ENCODE measurements at regions not wholly inside any gene's neighbourhood (a gene's known extent, or its start where the extent isn't known, plus 50 kb on each side); places are given as distances from the start of the nearest gene placed in this dataset.
"Not testable (repeated sequence)": the region's sequence is repeated elsewhere in the genome, so short reads cannot be mapped to it uniquely, and the experiment has no call there.

- Mint-ChIP-seq H3K9me3 (peaks cover 12% of the 10 kb centered on the region), H3K36me3 (peaks cover 6% of the 10 kb centered on the region), H3K4me1 (ENCODE audit: low read depth in 2 of 2) (no peaks in the 10 kb centered on the region), H3K4me3 (no peak overlapping the region), H3K27me3 (no peaks in the 10 kb centered on the region), H3K27ac (no peak overlapping the region)
- ATAC-seq (no peak), DNase-seq (ENCODE audit: low spot score) (no peak)
Measured at GRCh38 chr3:78090382-78090781, 1050.5 kb downstream of the ROBO2 start.

GRCh38 chr3:78091478-78092119, 1051.7 kb downstream of the ROBO2 start:
- Mint-ChIP-seq H3K27me3 (no peaks in the 10 kb centered on the region), H3K9me3 (peaks cover 16% of the 10 kb centered on the region), H3K4me1 (ENCODE audit: low read depth in 2 of 2) (no peaks in the 10 kb centered on the region), H3K36me3 (peaks cover 6% of the 10 kb centered on the region), H3K4me3 (no peak overlapping the region), H3K27ac (no peak overlapping the region)
- DNase-seq (ENCODE audit: low spot score) (no peak), ATAC-seq (no peak)

- H3K27me3 Mint-ChIP-seq; H3K4me1 Mint-ChIP-seq (ENCODE audit: low read depth in 2 of 2); ATAC-seq; H3K36me3 Mint-ChIP-seq; H3K4me3 Mint-ChIP-seq; DNase-seq (ENCODE audit: low spot score); H3K27ac Mint-ChIP-seq: not testable (repeated sequence)
- peaks cover 18% of the 10 kb centered on the region for H3K9me3 Mint-ChIP-seq
Measured at GRCh38 chr3:78092574-78092973, 1052.7 kb downstream of the ROBO2 start.

GRCh38 chr3:78096488-78097255, 1056.8 kb downstream of the ROBO2 start:
- Mint-ChIP-seq H3K4me3 (no peak overlapping the region), H3K4me1 (ENCODE audit: low read depth in 2 of 2) (no peaks in the 10 kb centered on the region), H3K36me3 (peaks cover 6% of the 10 kb centered on the region), H3K27me3 (no peaks in the 10 kb centered on the region), H3K27ac (no peak overlapping the region), H3K9me3 (peaks cover 22% of the 10 kb centered on the region)
- ATAC-seq: no peak
- no peak for DNase-seq (ENCODE audit: low spot score)

GRCh38 chr3:78098367-78098766, 1058.5 kb downstream of the ROBO2 start:
- Mint-ChIP-seq H3K27ac (no peak overlapping the region), H3K4me1 (ENCODE audit: low read depth in 2 of 2) (no peaks in the 10 kb centered on the region), H3K9me3 (peaks cover 16% of the 10 kb centered on the region), H3K36me3 (no peaks in the 10 kb centered on the region), H3K27me3 (no peaks in the 10 kb centered on the region), H3K4me3 (no peak overlapping the region)
- ATAC-seq (no peak), DNase-seq (ENCODE audit: low spot score) (no peak)

- Mint-ChIP-seq H3K9me3 (peaks cover 9% of the 10 kb centered on the region), H3K36me3 (no peaks in the 10 kb centered on the region), H3K4me3 (no peak overlapping the region), H3K4me1 (ENCODE audit: low read depth in 2 of 2) (no peaks in the 10 kb centered on the region), H3K27ac (no peak overlapping the region), H3K27me3 (no peaks in the 10 kb centered on the region)
- no peak for ATAC-seq
- DNase-seq (ENCODE audit: low spot score): no peak
Measured at GRCh38 chr3:78101384-78101783, 1061.5 kb downstream of the ROBO2 start.

GRCh38 chr3:78108269-78108961, 1068.5 kb downstream of the ROBO2 start:
- H3K4me1 Mint-ChIP-seq (ENCODE audit: low read depth in 2 of 2): not testable (repeated sequence)

GRCh38 chr3:78112291-78113010, 1072.6 kb downstream of the ROBO2 start:
- Mint-ChIP-seq H3K36me3 (no peaks in the 10 kb centered on the region), H3K4me3 (no peak overlapping the region), H3K27me3 (no peaks in the 10 kb centered on the region), H3K9me3 (peaks cover 6% of the 10 kb centered on the region), H3K4me1 (ENCODE audit: low read depth in 2 of 2) (no peaks in the 10 kb centered on the region), H3K27ac (no peak overlapping the region)
- no peak for DNase-seq (ENCODE audit: low spot score)
- ATAC-seq: no peak

More at GRCh38 chr3:78108269-78108961, 1068.5 kb downstream of the ROBO2 start:
- H3K9me3 Mint-ChIP-seq; H3K4me3 Mint-ChIP-seq; H3K27ac Mint-ChIP-seq; DNase-seq (ENCODE audit: low spot score); ATAC-seq; H3K27me3 Mint-ChIP-seq; H3K36me3 Mint-ChIP-seq: not testable (repeated sequence)

- Mint-ChIP-seq H3K27ac (no peak overlapping the region), H3K27me3 (no peaks in the 10 kb centered on the region), H3K36me3 (no peaks in the 10 kb centered on the region), H3K4me1 (ENCODE audit: low read depth in 2 of 2) (no peaks in the 10 kb centered on the region), H3K9me3 (peaks cover 6% of the 10 kb centered on the region), H3K4me3 (no peak overlapping the region)
- no peak for ATAC-seq
- no peak for DNase-seq (ENCODE audit: low spot score)
Measured at GRCh38 chr3:78115983-78116382, 1076.1 kb downstream of the ROBO2 start.

GRCh38 chr3:78116874-78117273, 1077.0 kb downstream of the ROBO2 start:
- Mint-ChIP-seq H3K4me3 (no peak overlapping the region), H3K9me3 (peaks cover 6% of the 10 kb centered on the region), H3K27ac (no peak overlapping the region), H3K4me1 (ENCODE audit: low read depth in 2 of 2) (no peaks in the 10 kb centered on the region), H3K36me3 (no peaks in the 10 kb centered on the region), H3K27me3 (no peaks in the 10 kb centered on the region)
- DNase-seq (ENCODE audit: low spot score) (no peak), ATAC-seq (no peak)

- H3K4me1 Mint-ChIP-seq (ENCODE audit: low read depth in 2 of 2): no peaks in the 10 kb centered on the region
- peaks cover 12% of the 10 kb centered on the region for H3K36me3 Mint-ChIP-seq
- H3K9me3 Mint-ChIP-seq: peaks cover 20% of the 10 kb centered on the region
- H3K27me3 Mint-ChIP-seq: no peaks in the 10 kb centered on the region
- no peak overlapping the region for H3K27ac Mint-ChIP-seq
- ATAC-seq (no peak), DNase-seq (ENCODE audit: low spot score) (no peak)
- H3K4me3 Mint-ChIP-seq: no peak overlapping the region
Measured at GRCh38 chr3:78123058-78123457, 1083.2 kb downstream of the ROBO2 start.

GRCh38 chr3:78129707-78130106, 1089.8 kb downstream of the ROBO2 start:
- DNase-seq (ENCODE audit: low spot score) (no peak), ATAC-seq (no peak)
- Mint-ChIP-seq H3K36me3 (peaks cover 15% of the 10 kb centered on the region), H3K27me3 (no peaks in the 10 kb centered on the region), H3K4me1 (ENCODE audit: low read depth in 2 of 2) (no peaks in the 10 kb centered on the region), H3K4me3 (no peak overlapping the region), H3K27ac (no peak overlapping the region), H3K9me3 (peaks cover 22% of the 10 kb centered on the region)

GRCh38 chr3:78130741-78131290, 1090.9 kb downstream of the ROBO2 start:
- ATAC-seq: no peak
- Mint-ChIP-seq H3K27me3 (no peaks in the 10 kb centered on the region), H3K36me3 (peaks cover 11% of the 10 kb centered on the region), H3K9me3 (peaks cover 14% of the 10 kb centered on the region), H3K4me3 (no peak overlapping the region), H3K4me1 (ENCODE audit: low read depth in 2 of 2) (no peaks in the 10 kb centered on the region), H3K27ac (no peak overlapping the region)
- DNase-seq (ENCODE audit: low spot score): no peak

All from natural killer cell treated with Interleukin-12 subunit alpha and Interleukin-12 subunit beta and Interleukin-15 and Interleukin-18, amount 100 ng/mL, for 72 hours (primary cell).